WTC11 (cell line): ENCODE measurements at regions not wholly inside any gene's neighbourhood (a gene's known extent, or its start where the extent isn't known, plus 50 kb on each side); places are given as distances from the start of the nearest gene placed in this dataset.

Experiments
- ATAC-seq: fragments of 200-7000 bp; cut with Tn5 transposase; 2 replicates; pipeline ENCODE4 v1.10.0; 2021; ENCODE audit warnings: mild to moderate bottlenecking, moderate library complexity
- CTCF ChIA-PET: fragments of 300-600 bp; sonication (Branson Sonifier 250); formaldehyde crosslinking; loops from one replicate; lab custom pipeline; 2021; ENCODE audit warnings: antibody characterized with exemption; lab: Charles Lee
- POLR2A ChIA-PET: fragments of 350-600 bp; sonication (Branson Sonifier 250); formaldehyde crosslinking; loops from one replicate; lab custom pipeline; 2021; ENCODE audit warnings: antibody characterized with exemption; lab: Charles Lee
- DNase-seq: peaks from one replicate; pipeline ENCODE4 v3.0.0; 2021; ENCODE audit warnings: low spot score
- H3K27ac Mint-ChIP-seq: 2 replicates; pipeline ENCODE4 v1.8.0; 2021; ENCODE audit warnings: mixed read lengths
- H3K27me3 Mint-ChIP-seq: 2 replicates; pipeline ENCODE4 v1.8.0; 2021; ENCODE audit warnings: low read depth, mild to moderate bottlenecking, moderate library complexity, mixed read lengths
- H3K36me3 Mint-ChIP-seq: 2 replicates; pipeline ENCODE4 v1.8.0; 2021; ENCODE audit warnings: mixed read lengths
- H3K4me1 Mint-ChIP-seq: 2 replicates; pipeline ENCODE4 v1.8.0; 2022; ENCODE audit warnings: mixed read lengths
- H3K4me3 Mint-ChIP-seq: 2 replicates; pipeline ENCODE4 v1.8.0; 2021; ENCODE audit warnings: mild to moderate bottlenecking, moderate library complexity, mixed read lengths
- H3K9me3 Mint-ChIP-seq: 2 replicates; pipeline ENCODE4 v1.8.0; 2021; ENCODE audit warnings: mixed read lengths
- AFF4 ChIP-seq: sonication (generic); formaldehyde crosslinking; IDR thresholded peaks from 2 replicates; pipeline ENCODE4 v1.8.1; 2023; ENCODE audit warnings: mild to moderate bottlenecking, missing genetic modification reagents, borderline replicate concordance
- CDX4 ChIP-seq: fragments of 250-450 bp; sonication (Bioruptor Pico); IDR thresholded peaks from 2 replicates; pipeline ENCODE4 v1.9.0; 2021; ENCODE audit warnings: moderate library complexity, mild to moderate bottlenecking, inconsistent platforms, borderline replicate concordance
- E2F5 ChIP-seq: sonication (generic); formaldehyde crosslinking; IDR thresholded peaks from 2 replicates; pipeline ENCODE4 v1.8.1; 2022; ENCODE audit warnings: mild to moderate bottlenecking, moderate library complexity, missing genetic modification reagents
- ELF4 ChIP-seq: sonication (generic); formaldehyde crosslinking; IDR thresholded peaks from 2 replicates; pipeline ENCODE4 v1.8.1; 2022; ENCODE audit warnings: low read depth, mild to moderate bottlenecking, moderate library complexity, missing genetic modification reagents
- ESRRA ChIP-seq: sonication (generic); formaldehyde crosslinking; IDR thresholded peaks from 2 replicates; pipeline ENCODE4 v1.8.1; 2022; ENCODE audit warnings: mild to moderate bottlenecking, missing genetic modification reagents, borderline replicate concordance
- GRHL2 ChIP-seq: fragments of 250-450 bp; sonication (Bioruptor Pico); IDR thresholded peaks from 2 replicates; pipeline ENCODE4 v1.8.0; 2022; ENCODE audit warnings: mild to moderate bottlenecking, moderate library complexity; ENCODE audit not compliant: insufficient replicate concordance, severe bottlenecking
- JAZF1 ChIP-seq: fragments of 250-450 bp; sonication (Bioruptor Pico); IDR thresholded peaks from 2 replicates; pipeline ENCODE4 v1.9.0; 2021; ENCODE audit warnings: moderate library complexity, mild to moderate bottlenecking, inconsistent platforms
- KAT7 ChIP-seq: sonication (generic); formaldehyde crosslinking; IDR thresholded peaks from 2 replicates; pipeline ENCODE4 v1.8.1; 2023; ENCODE audit warnings: missing genetic modification reagents, mild to moderate bottlenecking, borderline replicate concordance
- MAX ChIP-seq: sonication (generic); formaldehyde crosslinking; IDR thresholded peaks from 2 replicates; pipeline ENCODE4 v1.8.0; 2022; ENCODE audit warnings: mild to moderate bottlenecking, missing genetic modification reagents
- MXD4 ChIP-seq: fragments of 250-450 bp; sonication (Bioruptor Pico); IDR thresholded peaks from 2 replicates; pipeline ENCODE4 v1.8.0; 2021; ENCODE audit warnings: mild to moderate bottlenecking, moderate library complexity, borderline replicate concordance
- RELA ChIP-seq: sonication (generic); formaldehyde crosslinking; IDR thresholded peaks from 2 replicates; pipeline ENCODE4 v1.8.1; 2022; ENCODE audit warnings: missing genetic modification reagents, mild to moderate bottlenecking, borderline replicate concordance
- SOX15 ChIP-seq: fragments of 250-450 bp; sonication (Bioruptor Pico); IDR thresholded peaks from 2 replicates; pipeline ENCODE4 v1.9.0; 2021; ENCODE audit warnings: mild to moderate bottlenecking
- STAT6 ChIP-seq: sonication (generic); formaldehyde crosslinking; conservative IDR thresholded peaks from 2 replicates; pipeline ENCODE4 v1.8.1; 2023; ENCODE audit warnings: mild to moderate bottlenecking, low read depth, missing genetic modification reagents, moderate library complexity
- TCF7 ChIP-seq: sonication (generic); formaldehyde crosslinking; IDR thresholded peaks from 2 replicates; pipeline ENCODE4 v1.8.0; 2022; ENCODE audit warnings: mild to moderate bottlenecking, low read depth, missing genetic modification reagents, moderate library complexity
- USF1 ChIP-seq: sonication (generic); formaldehyde crosslinking; IDR thresholded peaks from 2 replicates; pipeline ENCODE4 v1.8.0; 2022; ENCODE audit warnings: mild to moderate bottlenecking, missing genetic modification reagents
- USF2 ChIP-seq: sonication (generic); formaldehyde crosslinking; IDR thresholded peaks from 2 replicates; pipeline ENCODE4 v1.8.1; 2023; ENCODE audit warnings: mild to moderate bottlenecking, missing genetic modification reagents, moderate library complexity
- ZBTB21 ChIP-seq: sonication (generic); formaldehyde crosslinking; IDR thresholded peaks from 2 replicates; pipeline ENCODE4 v1.8.1; 2023; ENCODE audit warnings: mild to moderate bottlenecking, missing genetic modification reagents, borderline replicate concordance
- ZNF121 ChIP-seq: sonication (generic); formaldehyde crosslinking; IDR thresholded peaks from 2 replicates; pipeline ENCODE4 v1.8.0; 2023; ENCODE audit warnings: missing genetic modification reagents
- ZNF396 ChIP-seq: fragments of 250-450 bp; sonication (Bioruptor Pico); IDR thresholded peaks from 2 replicates; pipeline ENCODE4 v1.8.0; 2021; ENCODE audit warnings: mild to moderate bottlenecking, moderate library complexity, borderline replicate concordance

GRCh38 chr1:170789063-170789462, 125.1 kb downstream of the PRRX1 start:
- H3K4me1 Mint-ChIP-seq: peaks cover 6% of the 10 kb centered on the region
- no peak overlapping the region for H3K27ac Mint-ChIP-seq
- ChIA-PET POLR2A (no interaction called here), CTCF (no interaction called here)
- H3K9me3 Mint-ChIP-seq: no peaks in the 10 kb centered on the region
- no peak overlapping the region for H3K4me3 Mint-ChIP-seq
- no peaks in the 10 kb centered on the region for H3K27me3 Mint-ChIP-seq
- DNase-seq: no peak
- TF ChIP-seq KAT7 (CRISPR knock-in tag) (no peak), SOX15 (CRISPR knock-in tag) (no peak), ZNF396 (CRISPR knock-in tag) (no peak), USF2 (CRISPR knock-in tag) (no peak), MAX (CRISPR knock-in tag) (no peak), CDX4 (CRISPR knock-in tag) (no peak), ZNF121 (CRISPR knock-in tag) (no peak), ELF4 (CRISPR knock-in tag) (no peak), GRHL2 (CRISPR knock-in tag) (no peak), ZBTB21 (CRISPR knock-in tag) (no peak), ESRRA (CRISPR knock-in tag) (no peak), TCF7 (CRISPR knock-in tag) (no peak), STAT6 (CRISPR knock-in tag) (no peak), USF1 (CRISPR knock-in tag) (no peak), AFF4 (no peak)
- TF ChIP-seq, all 79 proteins: peak for 0
- no peak for ATAC-seq
- no peaks in the 10 kb centered on the region for H3K36me3 Mint-ChIP-seq

GRCh38 chr1:170790175-170790574, 126.2 kb downstream of the PRRX1 start:
- POLR2A ChIA-PET: no interaction called here
- no peaks in the 10 kb centered on the region for H3K27me3 Mint-ChIP-seq
- H3K9me3 Mint-ChIP-seq: no peaks in the 10 kb centered on the region
- TF ChIP-seq JAZF1 (CRISPR knock-in tag) (no peak), RELA (CRISPR knock-in tag) (no peak), E2F5 (CRISPR knock-in tag) (no peak), MXD4 (CRISPR knock-in tag) (no peak)
- no peak overlapping the region for H3K4me3 Mint-ChIP-seq
- CTCF ChIA-PET: interaction anchor here (0.6 to 1.8 kb wide), 4 partner anchors 32 to 217 kb away, joined by 3 to 6 read pairs (median 4); no protein-coding TSS in a partner anchor
- H3K4me1 Mint-ChIP-seq: peaks cover 6% of the 10 kb centered on the region
- DNase-seq (no peak), ATAC-seq (peak; percentile 77)
- H3K27ac Mint-ChIP-seq: peak overlapping the region; percentile 51; the same call in 1 of the 2 replicates
- H3K36me3 Mint-ChIP-seq: no peaks in the 10 kb centered on the region
